Immature natural killer cell (primary cell): ENCODE measurements at regions not wholly inside any gene's neighbourhood (a gene's known extent, or its start where the extent isn't known, plus 50 kb on each side); places are given as distances from the start of the nearest gene placed in this dataset.

ENCODE experiments used
- DNase-seq, 3 donors: peaks; one replicate each; pipeline ENCODE4 v3.0.0; 2022; ENCODE audit warnings: mixed read lengths in 1 of 3
- H3K27ac Mint-ChIP-seq, 6 donors: one replicate each; pipeline ENCODE4 v1.8.0; 2020; ENCODE audit warnings: mixed read lengths in 6 of 6, mild to moderate bottlenecking in 5 of 6, inconsistent platforms in 4 of 6, moderate library complexity in 3 of 6
- H3K27me3 Mint-ChIP-seq, 3 donors: one replicate each; pipeline ENCODE4 v1.8.0; 2020 to 2021; ENCODE audit warnings: low read depth in 3 of 3, mild to moderate bottlenecking in 3 of 3, mixed read lengths in 3 of 3, moderate library complexity in 3 of 3, inconsistent platforms in 1 of 3
- H3K36me3 Mint-ChIP-seq, 3 donors: one replicate each; pipeline ENCODE4 v1.8.0; 2020; ENCODE audit warnings: mixed read lengths in 3 of 3, inconsistent platforms in 2 of 3, mild to moderate bottlenecking in 2 of 3
- H3K4me1 Mint-ChIP-seq, 2 donors: one replicate each; pipeline ENCODE4 v1.8.0; 2020; ENCODE audit warnings: inconsistent platforms in 2 of 2, mild to moderate bottlenecking in 2 of 2, mixed read lengths in 2 of 2, moderate library complexity in 1 of 2
- H3K4me3 Mint-ChIP-seq, 5 donors: one replicate each; pipeline ENCODE4 v1.8.0; 2020; ENCODE audit warnings: mild to moderate bottlenecking in 5 of 5, mixed read lengths in 5 of 5, inconsistent platforms in 3 of 5, moderate library complexity in 3 of 5
- H3K9me3 Mint-ChIP-seq, 6 donors: one replicate each; pipeline ENCODE4 v1.8.0; 2020; ENCODE audit warnings: mild to moderate bottlenecking in 6 of 6, mixed read lengths in 6 of 6, inconsistent platforms in 4 of 6, moderate library complexity in 3 of 6

- Mint-ChIP-seq H3K36me3 (no peaks in the 10 kb centered on the region), H3K9me3 (no peaks in the 10 kb centered on the region), H3K27ac (no peak overlapping the region), H3K27me3 (peaks cover 0 to 11% (median 2%) of the 10 kb centered on the region in 3 donors), H3K4me3 (no peak overlapping the region), H3K4me1 (no peaks in the 10 kb centered on the region)
- DNase-seq, result no peak
Measured at GRCh38 chr1:56375326-56375804, 204.0 kb downstream of the PLPP3 start.

GRCh38 chr1:56374026-56374974 is 205.1 kb downstream of the PLPP3 start:
- H3K9me3 Mint-ChIP-seq, result no peaks in the 10 kb centered on the region
- H3K4me3 Mint-ChIP-seq, result no peak overlapping the region
- H3K4me1 Mint-ChIP-seq, result no peaks in the 10 kb centered on the region
- H3K36me3 Mint-ChIP-seq, result no peaks in the 10 kb centered on the region
- DNase-seq, result no peak
- peaks cover 0 to 11% (median 2%) of the 10 kb centered on the region in 3 donors for H3K27me3 Mint-ChIP-seq
- H3K27ac Mint-ChIP-seq, result no peak overlapping the region

- H3K4me1 Mint-ChIP-seq, result no peaks in the 10 kb centered on the region
- H3K9me3 Mint-ChIP-seq, result no peaks in the 10 kb centered on the region
- DNase-seq, result no peak
- no peak overlapping the region for H3K4me3 Mint-ChIP-seq
- peaks cover 0 to 5% (median 2%) of the 10 kb centered on the region in 3 donors for H3K27me3 Mint-ChIP-seq
- H3K36me3 Mint-ChIP-seq, result no peaks in the 10 kb centered on the region
- no peak overlapping the region for H3K27ac Mint-ChIP-seq
Measured at GRCh38 chr1:56370513-56370912, 208.8 kb downstream of the PLPP3 start.

- no peaks in the 10 kb centered on the region for H3K4me1 Mint-ChIP-seq
- no peaks in the 10 kb centered on the region for H3K36me3 Mint-ChIP-seq
- peaks cover 0 to 3% (median 0%) of the 10 kb centered on the region in 3 donors for H3K27me3 Mint-ChIP-seq
- no peak overlapping the region for H3K27ac Mint-ChIP-seq
- no peak for DNase-seq
- H3K4me3 Mint-ChIP-seq, result no peak overlapping the region
- H3K9me3 Mint-ChIP-seq, result peaks cover 0 to 2% (median 0%) of the 10 kb centered on the region in 6 donors
Measured at GRCh38 chr1:56363007-56363770, 216.2 kb downstream of the PLPP3 start.

GRCh38 chr1:56360021-56360420 is 219.3 kb downstream of the PLPP3 start:
- DNase-seq, result no peak
- Mint-ChIP-seq H3K9me3 (peaks cover 0 to 5% (median 0%) of the 10 kb centered on the region in 6 donors), H3K27me3 (peaks cover 0 to 3% (median 0%) of the 10 kb centered on the region in 3 donors), H3K4me3 (no peak overlapping the region), H3K27ac (no peak overlapping the region), H3K4me1 (no peaks in the 10 kb centered on the region), H3K36me3 (no peaks in the 10 kb centered on the region)

GRCh38 chr1:56359056-56359455 is 220.3 kb downstream of the PLPP3 start:
- no peaks in the 10 kb centered on the region for H3K4me1 Mint-ChIP-seq
- peaks cover 0 to 3% (median 0%) of the 10 kb centered on the region in 3 donors for H3K27me3 Mint-ChIP-seq

GRCh38 chr1:56357927-56358690 is 221.3 kb downstream of the PLPP3 start:
- Mint-ChIP-seq H3K9me3 (peaks cover 0 to 7% (median 0%) of the 10 kb centered on the region in 6 donors), H3K4me3 (no peak overlapping the region), H3K27ac (no peak overlapping the region), H3K4me1 (no peaks in the 10 kb centered on the region), H3K27me3 (peaks cover 0 to 3% (median 0%) of the 10 kb centered on the region in 3 donors), H3K36me3 (no peaks in the 10 kb centered on the region)
- no peak for DNase-seq

More at GRCh38 chr1:56359056-56359455, 220.3 kb downstream of the PLPP3 start:
- no peak for DNase-seq
- Mint-ChIP-seq H3K9me3 (peaks cover 0 to 5% (median 0%) of the 10 kb centered on the region in 6 donors), H3K4me3 (no peak overlapping the region), H3K27ac (no peak overlapping the region), H3K36me3 (no peaks in the 10 kb centered on the region)

- no peaks in the 10 kb centered on the region for H3K4me1 Mint-ChIP-seq
- H3K27ac Mint-ChIP-seq, result peak overlapping the region in 1 of 6 donors; percentile 21
- H3K27me3 Mint-ChIP-seq, result peaks cover 0 to 3% (median 0%) of the 10 kb centered on the region in 3 donors
- H3K9me3 Mint-ChIP-seq, result peaks cover 0 to 7% (median 0%) of the 10 kb centered on the region in 6 donors
- no peak overlapping the region for H3K4me3 Mint-ChIP-seq
- no peaks in the 10 kb centered on the region for H3K36me3 Mint-ChIP-seq
- no peak for DNase-seq
Measured at GRCh38 chr1:56356376-56356990, 222.9 kb downstream of the PLPP3 start.

GRCh38 chr1:56355918-56356317 is 223.4 kb downstream of the PLPP3 start:
- Mint-ChIP-seq H3K9me3 (peaks cover 0 to 7% (median 0%) of the 10 kb centered on the region in 6 donors), H3K27me3 (peaks cover 0 to 3% (median 0%) of the 10 kb centered on the region in 3 donors), H3K36me3 (no peaks in the 10 kb centered on the region), H3K27ac (peak overlapping the region in 1 of 6 donors; percentile 21), H3K4me3 (no peak overlapping the region), H3K4me1 (no peaks in the 10 kb centered on the region)
- no peak for DNase-seq

GRCh38 chr1:56355422-56355821 is 223.9 kb downstream of the PLPP3 start:
- H3K4me1 Mint-ChIP-seq, result no peaks in the 10 kb centered on the region

GRCh38 chr1:56345831-56346230 is 233.5 kb downstream of the PLPP3 start:
- no peak overlapping the region for H3K4me3 Mint-ChIP-seq
- DNase-seq, result no peak

More at GRCh38 chr1:56355422-56355821, 223.9 kb downstream of the PLPP3 start:
- no peaks in the 10 kb centered on the region for H3K36me3 Mint-ChIP-seq
- peaks cover 0 to under 1% (median 0%) of the 10 kb centered on the region in 3 donors for H3K27me3 Mint-ChIP-seq
- H3K4me3 Mint-ChIP-seq, result no peak overlapping the region
- no peak overlapping the region for H3K27ac Mint-ChIP-seq
- peaks cover 0 to 7% (median 0%) of the 10 kb centered on the region in 6 donors for H3K9me3 Mint-ChIP-seq
- no peak for DNase-seq

GRCh38 chr1:56340977-56341376 is 238.4 kb downstream of the PLPP3 start:
- Mint-ChIP-seq H3K27me3 (peaks cover 0 to 4% (median 3%) of the 10 kb centered on the region in 3 donors), H3K36me3 (no peaks in the 10 kb centered on the region), H3K4me1 (no peaks in the 10 kb centered on the region), H3K4me3 (no peak overlapping the region), H3K9me3 (peaks cover 0 to 9% (median 4%) of the 10 kb centered on the region in 6 donors), H3K27ac (no peak overlapping the region)
- DNase-seq, result no peak

More at GRCh38 chr1:56345831-56346230, 233.5 kb downstream of the PLPP3 start:
- H3K36me3 Mint-ChIP-seq, result no peaks in the 10 kb centered on the region
- H3K4me1 Mint-ChIP-seq, result no peaks in the 10 kb centered on the region
- H3K9me3 Mint-ChIP-seq, result peaks cover 0 to 13% (median 5%) of the 10 kb centered on the region in 6 donors
- peaks cover 0 to 5% (median 0%) of the 10 kb centered on the region in 3 donors for H3K27me3 Mint-ChIP-seq
- H3K27ac Mint-ChIP-seq, result no peak overlapping the region
